SK-N-SH (cell line): ENCODE measurements at regions not wholly inside any gene's neighbourhood (a gene's known extent, or its start where the extent isn't known, plus 50 kb on each side); places are given as distances from the start of the nearest gene placed in this dataset.

Source experiments
- CTCF ChIA-PET: fragments of 300-600, 350-600 bp; formaldehyde crosslinking; extraction: SDS; loops from one replicate; lab custom pipeline; 2021; lab: Yijun Ruan, JAX
- POLR2A ChIA-PET: fragments of 350-600 bp; sonication (Branson Sonifier 250); formaldehyde crosslinking; extraction: SDS; loops from one replicate; lab custom pipeline; 2020; ENCODE audit warnings: antibody characterized with exemption, inconsistent platforms; lab: Yijun Ruan, JAX
- DNase-seq: peaks from one replicate; pipeline ENCODE4 v3.0.0; 2012
- H2AFZ ChIP-seq: fragments of 200-600 bp; sonication (generic); 2 replicates; pipeline ENCODE4 v1.8.1; 2016; ENCODE audit warnings: antibody characterized with exemption, mild to moderate bottlenecking, low read depth
- H3F3A ChIP-seq: fragments of 200-600 bp; sonication (generic); replicated peaks from 2 replicates; pipeline ENCODE3; 2016; ENCODE audit warnings: antibody characterized with exemption, mild to moderate bottlenecking; ENCODE audit not compliant: insufficient read depth
- H3K27ac ChIP-seq, 2 experiments: fragments of 200-500 bp in 1 of 2; fragments of 200-600 bp in 1 of 2; sonication (Bioruptor generic) in 1 of 2; sonication (generic), shearing (Covaris generic) in 1 of 2; 2 replicates each; pipeline versions ENCODE4 v1.5.1 to v1.6.1; 2014 to 2016; ENCODE audit warnings: low read depth in 2 of 2, inconsistent platforms in 1 of 2, low read length in 1 of 2, mild to moderate bottlenecking in 1 of 2, mixed read lengths in 1 of 2
- H3K27me3 ChIP-seq: fragments of 200-600 bp; sonication (generic), shearing (Covaris generic); 2 replicates; pipeline ENCODE4 v1.6.1; 2016; ENCODE audit warnings: mixed run types; ENCODE audit not compliant: insufficient read depth
- H3K36me3 ChIP-seq, 2 experiments: fragments of 200-500 bp in 1 of 2; fragments of 200-600 bp in 1 of 2; sonication (Bioruptor generic) in 1 of 2; sonication (generic) in 1 of 2; replicated peaks in 1 of 2; 2 replicates each; pipeline versions ENCODE3 to v1.5.1; 2014 to 2016; ENCODE audit warnings: low read length in 1 of 2, mild to moderate bottlenecking in 1 of 2; ENCODE audit not compliant: insufficient read depth in 2 of 2, control insufficient read depth in 1 of 2
- H3K4me1 ChIP-seq, 2 experiments: fragments of 200-500 bp in 1 of 2; fragments of 200-600 bp in 1 of 2; sonication (Bioruptor generic) in 1 of 2; sonication (generic), shearing (Covaris generic) in 1 of 2; 2 replicates each; pipeline versions ENCODE4 v1.5.1 to v1.6.1; 2014 to 2016; ENCODE audit warnings: low read depth in 1 of 2, low read length in 1 of 2, mixed run types in 1 of 2; ENCODE audit not compliant: insufficient read depth in 2 of 2, control insufficient read depth in 1 of 2
- H3K4me2 ChIP-seq: fragments of 200-600 bp; sonication (generic), shearing (Covaris generic); 2 replicates; pipeline ENCODE4 v1.6.1; 2017; ENCODE audit warnings: mixed run types
- H3K4me3 ChIP-seq, 2 experiments: fragments of 200-500 bp in 1 of 2; fragments of 200-600 bp in 1 of 2; sonication (Bioruptor generic) in 1 of 2; sonication (generic), shearing (Covaris generic) in 1 of 2; 2 replicates each; pipeline versions ENCODE4 v1.5.1 to v1.8.1; 2014 to 2016; ENCODE audit warnings: low read depth in 2 of 2, inconsistent platforms in 1 of 2, low read length in 1 of 2, mild to moderate bottlenecking in 1 of 2, mixed read lengths in 1 of 2, moderate library complexity in 1 of 2
- H3K79me2 ChIP-seq: fragments of 200-600 bp; sonication (generic); 2 replicates; pipeline ENCODE4 v1.8.1; 2017; ENCODE audit warnings: mild to moderate bottlenecking; ENCODE audit not compliant: insufficient read depth
- H3K9ac ChIP-seq: fragments of 200-600 bp; sonication (generic); 2 replicates; pipeline ENCODE4 v1.6.1; 2017; ENCODE audit warnings: mixed run types
- H3K9me2 ChIP-seq: fragments of 200-600 bp; sonication (generic); 2 replicates; pipeline ENCODE4 v1.6.1; 2017; ENCODE audit warnings: mixed run types
- H3K9me3 ChIP-seq: fragments of 200-600 bp; sonication (generic); 2 replicates; pipeline ENCODE4 v1.6.1; 2017; ENCODE audit warnings: mixed run types, mild to moderate bottlenecking, moderate library complexity
- H4K20me1 ChIP-seq: fragments of 200-600 bp; sonication (generic); 2 replicates; pipeline ENCODE4 v1.6.1; 2017; ENCODE audit warnings: mild to moderate bottlenecking, mixed run types; ENCODE audit not compliant: insufficient read depth
- CHD2 ChIP-seq: fragments of 150-350 bp; IDR thresholded peaks from 2 replicates; pipeline ENCODE4 v1.6.1; 2018; ENCODE audit warnings: low read length; ENCODE audit not compliant: partially characterized antibody
- ELF1 ChIP-seq: IDR thresholded peaks from 2 replicates; pipeline ENCODE4 v1.4.0; 2012
- FOXJ3 ChIP-seq: sonication (generic); formaldehyde crosslinking; IDR thresholded peaks from 2 replicates; pipeline ENCODE4 v1.5.1; 2020; ENCODE audit warnings: mild to moderate bottlenecking, missing genetic modification reagents
- FOXM1 ChIP-seq: IDR thresholded peaks from 2 replicates; pipeline ENCODE4 v1.4.0; 2012; ENCODE audit warnings: low read depth, mild to moderate bottlenecking
- GABPA ChIP-seq: IDR thresholded peaks from 2 replicates; pipeline ENCODE4 v1.4.0; 2012; ENCODE audit warnings: low read depth, mild to moderate bottlenecking
- JUND ChIP-seq: IDR thresholded peaks from 2 replicates; pipeline ENCODE4 v1.4.0; 2012
- MEF2A ChIP-seq: IDR thresholded peaks from 2 replicates; pipeline ENCODE4 v1.4.0; 2012; ENCODE audit warnings: low read depth, borderline replicate concordance
- MXI1 ChIP-seq: IDR thresholded peaks from 2 replicates; pipeline ENCODE4 v1.6.1; 2012; ENCODE audit warnings: mild to moderate bottlenecking, low read depth, low read length, improper control_type of control experiment
- NFIC ChIP-seq: IDR thresholded peaks from 2 replicates; pipeline ENCODE4 v1.4.0; 2012; ENCODE audit warnings: borderline replicate concordance
- NRF1 ChIP-seq: IDR thresholded peaks from 2 replicates; pipeline ENCODE4 v1.6.1; 2012; ENCODE audit warnings: low read depth, mild to moderate bottlenecking, low read length
- POLR2AphosphoS5 ChIP-seq: IDR thresholded peaks from 2 replicates; pipeline ENCODE4 v1.6.1; 2012; ENCODE audit warnings: low read depth, low read length
- RCOR1 ChIP-seq: fragments of 150-350 bp; IDR thresholded peaks from 2 replicates; pipeline ENCODE4 v1.6.1; 2017; ENCODE audit warnings: antibody characterized with exemption, low read length
- RFX5 ChIP-seq: IDR thresholded peaks from 2 replicates; pipeline ENCODE4 v1.6.1; 2012; ENCODE audit warnings: mild to moderate bottlenecking, improper control_type of control experiment, low read length
- RXRA ChIP-seq: IDR thresholded peaks from 2 replicates; pipeline ENCODE4 v1.4.0; 2012; ENCODE audit warnings: low read depth, mild to moderate bottlenecking, borderline replicate concordance
- SIN3A ChIP-seq: IDR thresholded peaks from 2 replicates; pipeline ENCODE4 v1.6.1; 2012; ENCODE audit warnings: low read depth, mild to moderate bottlenecking, low read length, moderate library complexity, borderline replicate concordance
- TAF1 ChIP-seq: IDR thresholded peaks from 2 replicates; pipeline ENCODE4 v1.6.1; 2012; ENCODE audit warnings: low read depth, mild to moderate bottlenecking, low read length, moderate library complexity, borderline replicate concordance
- YY1 ChIP-seq: IDR thresholded peaks from 2 replicates; pipeline ENCODE4 v1.4.0; 2012; ENCODE audit warnings: low read depth, mild to moderate bottlenecking
- WGBS: methylation state at CpG from one replicate; pipeline ENCODE4 v1.1.6; 2017; ENCODE audit warnings: low lambda C conversion rate; 5-methylcytosine and 5-hydroxymethylcytosine counted together
- TF ChIP-seq, protein P1 (sequence below): IDR thresholded peaks from 2 replicates; pipeline ENCODE4 v1.4.0; 2012; ENCODE audit warnings: low read depth, borderline replicate concordance
- TF ChIP-seq, protein P2 (sequence below): IDR thresholded peaks from 2 replicates; pipeline ENCODE4 v1.4.0; 2012; ENCODE audit warnings: low read depth
- TF ChIP-seq, protein P3 (sequence below): fragments of 200-600 bp; sonication (generic); IDR thresholded peaks from 2 replicates; pipeline ENCODE4 v1.6.1; 2017; ENCODE audit warnings: antibody characterized with exemption, mild to moderate bottlenecking, moderate library complexity
- TF ChIP-seq, protein P4 (sequence below): IDR thresholded peaks from 2 replicates; pipeline ENCODE4 v1.6.1; 2012; ENCODE audit warnings: mild to moderate bottlenecking, low read depth, low read length, moderate library complexity

DNA sequence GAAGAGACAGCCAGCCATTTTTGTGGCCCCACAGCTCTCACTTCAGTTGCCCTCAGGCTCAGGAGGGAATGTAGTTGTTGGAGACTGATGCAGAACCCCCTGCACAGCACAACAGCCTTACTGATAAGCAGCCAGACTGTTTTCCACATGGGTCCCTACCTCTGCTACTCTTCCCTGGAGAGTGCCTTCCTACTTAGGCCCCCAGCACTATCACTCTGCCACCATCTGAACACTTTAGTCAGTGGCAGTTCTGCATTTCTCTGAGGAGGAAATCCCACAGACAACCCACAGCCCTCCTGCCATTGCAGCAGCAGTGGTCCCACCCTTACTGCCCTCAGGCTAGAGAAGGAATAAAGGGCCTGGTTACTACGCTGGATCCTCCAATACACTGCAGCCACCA lies 61.8 kb upstream of the PTPRD start:
- Histone ChIP-seq H3K4me1 (no peaks in the 10 kb centered on the region), H3K9me2 (no peaks in the 10 kb centered on the region), H3K79me2 (no peaks in the 10 kb centered on the region), H3K4me2 (no peak overlapping the region), H3K27ac (no peak overlapping the region), H2AFZ (no peak overlapping the region), H3F3A (no peaks in the 10 kb centered on the region), H4K20me1 (no peaks in the 10 kb centered on the region), H3K9me3 (no peaks in the 10 kb centered on the region)
- CTCF ChIA-PET: interaction anchor here (1.3 kb wide), 1 partner anchor 14 kb away, joined by 3 read pairs; no protein-coding TSS in a partner anchor
- no peak for DNase-seq
- TF ChIP-seq, protein P1, sequence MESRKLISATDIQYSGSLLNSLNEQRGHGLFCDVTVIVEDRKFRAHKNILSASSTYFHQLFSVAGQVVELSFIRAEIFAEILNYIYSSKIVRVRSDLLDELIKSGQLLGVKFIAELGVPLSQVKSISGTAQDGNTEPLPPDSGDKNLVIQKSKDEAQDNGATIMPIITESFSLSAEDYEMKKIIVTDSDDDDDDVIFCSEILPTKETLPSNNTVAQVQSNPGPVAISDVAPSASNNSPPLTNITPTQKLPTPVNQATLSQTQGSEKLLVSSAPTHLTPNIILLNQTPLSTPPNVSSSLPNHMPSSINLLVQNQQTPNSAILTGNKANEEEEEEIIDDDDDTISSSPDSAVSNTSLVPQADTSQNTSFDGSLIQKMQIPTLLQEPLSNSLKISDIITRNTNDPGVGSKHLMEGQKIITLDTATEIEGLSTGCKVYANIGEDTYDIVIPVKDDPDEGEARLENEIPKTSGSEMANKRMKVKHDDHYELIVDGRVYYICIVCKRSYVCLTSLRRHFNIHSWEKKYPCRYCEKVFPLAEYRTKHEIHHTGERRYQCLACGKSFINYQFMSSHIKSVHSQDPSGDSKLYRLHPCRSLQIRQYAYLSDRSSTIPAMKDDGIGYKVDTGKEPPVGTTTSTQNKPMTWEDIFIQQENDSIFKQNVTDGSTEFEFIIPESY: no peak
- no peak for TF ChIP-seq RFX5
- TF ChIP-seq NRF1: no peak
- no peak for TF ChIP-seq SIN3A
- TF ChIP-seq CHD2: no peak
- no peak for TF ChIP-seq MXI1
- TF ChIP-seq FOXJ3: no peak
- TF ChIP-seq, protein P2, sequence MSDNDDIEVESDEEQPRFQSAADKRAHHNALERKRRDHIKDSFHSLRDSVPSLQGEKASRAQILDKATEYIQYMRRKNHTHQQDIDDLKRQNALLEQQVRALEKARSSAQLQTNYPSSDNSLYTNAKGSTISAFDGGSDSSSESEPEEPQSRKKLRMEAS: no peak
- no peak for TF ChIP-seq POLR2AphosphoS5
- TF ChIP-seq RXRA: no peak
- no peak for TF ChIP-seq TAF1
- no peak for TF ChIP-seq GABPA
- no peak for TF ChIP-seq RCOR1
- no peak for TF ChIP-seq MEF2A
- no peak for TF ChIP-seq NFIC
- TF ChIP-seq JUND: no peak
- no peak for TF ChIP-seq FOXM1
- TF ChIP-seq, all 33 proteins: peak for 0
- Histone ChIP-seq H3K4me3 (no peak overlapping the region), H3K9ac (no peak overlapping the region), H3K36me3 (no peaks in the 10 kb centered on the region), H3K27me3 (no peaks in the 10 kb centered on the region)
- 0% methylated on average over 1 of the region's 1 CpG for WGBS
- POLR2A ChIA-PET: no interaction called here

DNA sequence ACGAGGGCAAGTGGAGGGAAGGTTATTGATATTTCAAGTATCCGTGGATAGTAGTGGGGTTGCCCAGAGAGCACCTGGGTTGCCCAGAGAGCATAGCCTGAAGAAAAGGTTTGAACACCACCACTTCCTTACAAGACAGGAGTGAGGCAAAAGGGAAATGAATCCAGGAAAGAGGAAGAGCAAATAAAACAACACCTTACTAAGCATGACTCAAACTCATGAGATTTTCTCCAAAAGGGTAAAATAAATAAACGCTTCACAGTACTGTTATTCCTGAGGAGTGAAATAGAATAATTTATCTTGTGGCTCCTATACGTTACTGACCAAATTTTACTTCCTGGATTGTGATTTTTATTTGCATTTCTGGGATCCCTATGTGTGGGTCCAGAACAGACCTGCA lies 65.2 kb upstream of the PTPRD start:
- no peaks in the 10 kb centered on the region for H3K79me2 ChIP-seq
- no peak overlapping the region for H3K4me3 ChIP-seq
- H3K4me2 ChIP-seq: no peak overlapping the region
- no peaks in the 10 kb centered on the region for H3K9me3 ChIP-seq
- no peaks in the 10 kb centered on the region for H3F3A ChIP-seq
- POLR2A ChIA-PET: no interaction called here
- no peak overlapping the region for H3K27ac ChIP-seq
- CTCF ChIA-PET: no interaction called here
- no peak for DNase-seq
- TF ChIP-seq MXI1 (no peak), TAF1 (no peak), GABPA (no peak), ELF1 (no peak), RCOR1 (no peak), FOXM1 (no peak), NFIC (no peak), SIN3A (no peak), YY1 (no peak), FOXJ3 (no peak)
- TF ChIP-seq, protein P3, sequence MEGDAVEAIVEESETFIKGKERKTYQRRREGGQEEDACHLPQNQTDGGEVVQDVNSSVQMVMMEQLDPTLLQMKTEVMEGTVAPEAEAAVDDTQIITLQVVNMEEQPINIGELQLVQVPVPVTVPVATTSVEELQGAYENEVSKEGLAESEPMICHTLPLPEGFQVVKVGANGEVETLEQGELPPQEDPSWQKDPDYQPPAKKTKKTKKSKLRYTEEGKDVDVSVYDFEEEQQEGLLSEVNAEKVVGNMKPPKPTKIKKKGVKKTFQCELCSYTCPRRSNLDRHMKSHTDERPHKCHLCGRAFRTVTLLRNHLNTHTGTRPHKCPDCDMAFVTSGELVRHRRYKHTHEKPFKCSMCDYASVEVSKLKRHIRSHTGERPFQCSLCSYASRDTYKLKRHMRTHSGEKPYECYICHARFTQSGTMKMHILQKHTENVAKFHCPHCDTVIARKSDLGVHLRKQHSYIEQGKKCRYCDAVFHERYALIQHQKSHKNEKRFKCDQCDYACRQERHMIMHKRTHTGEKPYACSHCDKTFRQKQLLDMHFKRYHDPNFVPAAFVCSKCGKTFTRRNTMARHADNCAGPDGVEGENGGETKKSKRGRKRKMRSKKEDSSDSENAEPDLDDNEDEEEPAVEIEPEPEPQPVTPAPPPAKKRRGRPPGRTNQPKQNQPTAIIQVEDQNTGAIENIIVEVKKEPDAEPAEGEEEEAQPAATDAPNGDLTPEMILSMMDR: no peak
- TF ChIP-seq, protein P2: no peak
- TF ChIP-seq, protein P4, sequence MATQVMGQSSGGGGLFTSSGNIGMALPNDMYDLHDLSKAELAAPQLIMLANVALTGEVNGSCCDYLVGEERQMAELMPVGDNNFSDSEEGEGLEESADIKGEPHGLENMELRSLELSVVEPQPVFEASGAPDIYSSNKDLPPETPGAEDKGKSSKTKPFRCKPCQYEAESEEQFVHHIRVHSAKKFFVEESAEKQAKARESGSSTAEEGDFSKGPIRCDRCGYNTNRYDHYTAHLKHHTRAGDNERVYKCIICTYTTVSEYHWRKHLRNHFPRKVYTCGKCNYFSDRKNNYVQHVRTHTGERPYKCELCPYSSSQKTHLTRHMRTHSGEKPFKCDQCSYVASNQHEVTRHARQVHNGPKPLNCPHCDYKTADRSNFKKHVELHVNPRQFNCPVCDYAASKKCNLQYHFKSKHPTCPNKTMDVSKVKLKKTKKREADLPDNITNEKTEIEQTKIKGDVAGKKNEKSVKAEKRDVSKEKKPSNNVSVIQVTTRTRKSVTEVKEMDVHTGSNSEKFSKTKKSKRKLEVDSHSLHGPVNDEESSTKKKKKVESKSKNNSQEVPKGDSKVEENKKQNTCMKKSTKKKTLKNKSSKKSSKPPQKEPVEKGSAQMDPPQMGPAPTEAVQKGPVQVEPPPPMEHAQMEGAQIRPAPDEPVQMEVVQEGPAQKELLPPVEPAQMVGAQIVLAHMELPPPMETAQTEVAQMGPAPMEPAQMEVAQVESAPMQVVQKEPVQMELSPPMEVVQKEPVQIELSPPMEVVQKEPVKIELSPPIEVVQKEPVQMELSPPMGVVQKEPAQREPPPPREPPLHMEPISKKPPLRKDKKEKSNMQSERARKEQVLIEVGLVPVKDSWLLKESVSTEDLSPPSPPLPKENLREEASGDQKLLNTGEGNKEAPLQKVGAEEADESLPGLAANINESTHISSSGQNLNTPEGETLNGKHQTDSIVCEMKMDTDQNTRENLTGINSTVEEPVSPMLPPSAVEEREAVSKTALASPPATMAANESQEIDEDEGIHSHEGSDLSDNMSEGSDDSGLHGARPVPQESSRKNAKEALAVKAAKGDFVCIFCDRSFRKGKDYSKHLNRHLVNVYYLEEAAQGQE: no peak
- WGBS: 2% methylated on average over 4 of the region's 4 CpGs
- no peaks in the 10 kb centered on the region for H3K27me3 ChIP-seq
- H4K20me1 ChIP-seq: no peaks in the 10 kb centered on the region
- no peak overlapping the region for H3K9ac ChIP-seq
- H3K36me3 ChIP-seq: no peaks in the 10 kb centered on the region
- H2AFZ ChIP-seq: no peak overlapping the region
- H3K9me2 ChIP-seq: no peaks in the 10 kb centered on the region
- H3K4me1 ChIP-seq: no peaks in the 10 kb centered on the region
